HUDEP-2 (cell line): ENCODE measurements at regions not wholly inside any gene's neighbourhood (a gene's known extent, or its start where the extent isn't known, plus 50 kb on each side); places are given as distances from the start of the nearest gene placed in this dataset.

Experiments used
- DNase-seq, 76 experiments: peaks; one replicate each; lab custom pipeline; 2025; ENCODE audit not compliant: unreplicated experiment in 76 of 76; lab: John Stamatoyannopoulos, UW

DNA sequence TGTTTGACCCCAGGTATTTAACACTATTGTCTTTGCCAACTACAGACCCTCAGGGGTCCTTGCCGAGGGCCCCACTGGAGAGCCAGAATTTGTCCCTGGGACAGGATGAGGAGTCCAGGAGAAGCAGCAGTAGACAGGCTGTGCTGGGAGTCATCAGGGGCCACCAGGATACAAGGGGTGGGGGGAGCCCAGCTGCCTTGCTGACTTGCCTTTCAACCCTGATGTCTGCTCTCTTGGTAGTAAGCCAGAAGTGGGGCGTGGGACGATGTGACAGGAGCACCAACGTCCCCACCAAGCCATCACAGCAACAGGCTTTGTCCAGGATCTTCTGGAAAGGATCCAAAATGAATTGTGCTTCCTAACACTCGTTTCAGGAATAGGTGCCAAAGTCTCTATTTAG lies 62.4 kb upstream of the CDCA7L start:
- DNase-seq: no peak

DNA sequence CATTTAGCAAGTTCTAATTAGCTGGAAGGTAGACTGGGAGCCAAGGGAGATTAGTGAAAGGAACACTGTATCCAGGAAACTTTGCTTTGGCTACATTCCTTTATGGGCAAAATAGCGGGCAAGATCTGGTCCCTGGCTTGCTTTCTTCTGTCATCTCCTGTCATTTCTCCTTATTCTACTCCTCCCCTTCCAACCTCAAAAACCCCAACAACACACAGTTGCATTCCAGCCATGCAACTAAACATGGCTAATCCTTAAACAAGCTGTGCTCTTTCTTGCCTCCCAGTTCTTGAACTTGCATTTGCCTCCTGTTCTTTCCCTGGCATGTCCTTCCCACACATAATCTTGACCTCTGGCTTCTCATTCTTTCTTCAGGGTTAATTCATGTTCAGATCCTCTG lies 59.5 kb upstream of the CDCA7L start:
- no peak for DNase-seq

DNA sequence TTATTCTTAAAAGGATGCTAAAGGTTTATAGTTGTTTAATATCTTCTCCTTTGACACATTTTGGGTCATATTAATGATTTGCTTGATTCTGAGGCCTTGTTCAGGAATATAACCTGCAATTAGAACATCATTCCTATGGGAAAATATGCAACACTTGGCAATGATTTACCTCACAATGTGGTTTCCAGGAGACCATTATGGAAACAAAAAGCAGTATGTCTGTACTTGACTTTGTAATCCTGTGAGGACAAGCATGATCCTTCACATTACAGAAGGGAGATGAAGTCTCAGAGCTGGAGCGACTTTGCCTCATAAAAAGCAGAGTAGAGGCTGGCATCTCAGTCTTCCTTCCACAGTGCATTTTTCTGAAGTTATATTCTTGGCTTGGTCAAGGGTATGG lies 57.0 kb upstream of the CDCA7L start:
- DNase-seq: no peak

DNA sequence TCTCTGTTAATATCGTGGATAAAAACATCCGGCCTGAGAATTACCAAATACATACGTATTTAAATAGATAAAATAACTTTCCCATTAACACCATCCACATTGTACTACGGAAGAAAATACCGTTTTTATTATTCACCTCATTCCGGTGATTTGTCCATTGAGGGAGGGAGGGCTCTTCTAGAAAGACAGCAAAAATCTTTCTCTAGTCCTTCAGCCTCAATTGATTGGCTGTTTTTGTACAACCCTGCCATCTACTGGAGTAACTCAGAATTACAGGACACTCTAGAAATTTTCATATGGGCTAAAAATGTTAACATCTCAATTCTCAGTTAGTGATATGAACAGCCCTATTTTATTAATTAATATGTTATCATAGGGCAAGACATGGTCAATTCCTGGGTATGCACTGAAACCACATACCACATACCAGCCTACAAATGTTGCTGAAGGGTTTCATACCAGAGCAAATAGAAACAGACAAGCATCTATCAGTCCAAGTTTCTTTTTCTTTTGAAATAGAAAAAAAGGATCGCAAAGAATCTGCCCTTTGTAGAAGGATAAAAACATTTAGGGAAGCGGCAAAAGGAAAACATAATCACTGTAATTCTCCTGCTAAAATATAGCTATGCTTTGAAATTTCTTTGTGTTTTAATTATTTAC lies 55.8 kb upstream of the CDCA7L start:
- peak in 30 of 76 experiments; percentile 2 to 54 (median 36) for DNase-seq

DNA sequence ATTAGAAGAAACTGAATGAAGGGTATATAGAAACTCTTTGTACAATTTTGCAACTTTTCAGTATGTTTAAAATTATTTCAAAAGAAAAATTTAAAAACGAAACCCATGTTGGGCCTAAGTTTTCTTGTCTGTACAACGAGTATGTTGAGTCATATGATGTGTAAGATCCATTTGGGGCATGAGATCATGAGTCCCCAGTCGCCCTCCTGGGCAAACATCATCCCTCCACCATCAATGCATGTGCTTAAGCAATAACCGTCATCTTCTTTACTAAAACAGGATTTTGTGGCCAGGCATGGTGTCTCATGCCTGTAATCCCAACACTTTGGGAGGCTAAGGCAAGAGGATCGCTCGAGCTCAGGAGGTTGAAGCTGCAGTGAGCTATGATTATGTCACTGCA lies 54.2 kb upstream of the CDCA7L start:
- DNase-seq: no peak

DNA sequence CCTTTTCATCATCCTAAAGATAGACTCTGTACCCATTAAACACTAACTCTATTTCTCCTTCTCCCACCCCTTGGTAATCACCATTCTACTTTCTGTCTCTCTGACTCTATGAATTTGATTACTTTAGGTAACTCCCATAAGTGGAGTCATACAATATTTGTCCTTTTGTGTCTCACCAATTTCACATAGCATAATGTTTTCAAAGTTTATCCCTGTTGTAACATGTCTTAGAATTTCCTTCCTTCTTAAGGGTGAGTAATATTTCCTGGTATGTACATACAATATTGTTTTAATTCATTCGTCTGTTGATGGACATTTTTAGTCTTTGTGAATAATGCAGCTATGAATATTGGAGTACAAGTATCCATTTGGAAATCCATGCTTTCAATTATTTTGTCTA lies 50.9 kb upstream of the CDCA7L start:
- DNase-seq: no peak
